ENCODE measurements at regions not wholly inside any gene's neighbourhood (a gene's known extent, or its start where the extent isn't known, plus 50 kb on each side); places are given as distances from the start of the nearest gene placed in this dataset.
"Not testable (repeated sequence)": the region's sequence is repeated elsewhere in the genome, so short reads cannot be mapped to it uniquely, and the experiment has no call there.

- not testable (repeated sequence) for DNase-seq
Observed at GRCh38 chr7:55699450-55699842, 127.1 kb upstream of the VOPP1 start.

DNA sequence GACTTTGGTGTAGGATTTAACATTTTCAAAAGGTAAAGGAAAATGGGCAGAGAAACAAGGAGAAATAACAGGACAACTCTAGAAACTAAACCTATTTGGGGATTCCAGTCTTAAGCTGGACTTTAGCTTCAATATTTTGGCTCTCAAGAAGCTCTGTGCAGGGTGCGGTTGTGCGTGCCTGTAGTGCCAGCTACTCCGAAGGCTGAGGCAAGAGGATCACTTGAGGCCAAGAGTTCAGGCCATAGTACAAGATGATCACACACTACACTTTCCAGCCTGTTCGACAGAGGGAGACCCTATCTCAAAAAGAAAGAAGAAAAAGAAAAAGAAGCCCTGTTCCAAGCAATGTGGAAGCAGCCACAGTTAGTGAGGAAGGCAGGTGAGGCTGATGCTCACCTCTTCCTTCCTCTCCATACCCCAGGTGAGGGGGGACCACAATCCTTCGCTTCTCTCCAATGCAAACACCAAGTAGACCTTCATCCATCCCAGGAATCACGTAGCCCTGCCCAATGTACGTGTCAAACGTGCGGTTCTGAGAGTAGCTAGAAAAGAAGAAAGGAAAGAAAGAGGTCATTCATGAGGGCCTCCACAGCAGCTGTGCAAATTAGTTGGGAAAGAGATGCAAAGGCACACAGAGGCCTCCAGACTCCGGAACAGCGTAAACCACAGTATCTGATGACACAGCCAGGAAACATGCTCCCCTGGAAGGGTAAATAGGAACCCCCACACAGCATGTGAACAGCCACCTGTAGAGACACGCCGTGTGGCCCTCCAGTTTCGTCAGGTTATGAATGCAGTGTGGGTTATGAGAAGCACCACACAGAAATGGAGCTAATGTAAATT lies 126.5 kb upstream of the VOPP1 start:
- DNase-seq = not testable (repeated sequence)

- DNase-seq = not testable (repeated sequence)
Observed at GRCh38 chr7:55695893-55696701, 123.8 kb upstream of the VOPP1 start.

GRCh38 chr7:55694484-55694883 lies 122.2 kb upstream of the VOPP1 start:
- DNase-seq = not testable (repeated sequence)

DNA sequence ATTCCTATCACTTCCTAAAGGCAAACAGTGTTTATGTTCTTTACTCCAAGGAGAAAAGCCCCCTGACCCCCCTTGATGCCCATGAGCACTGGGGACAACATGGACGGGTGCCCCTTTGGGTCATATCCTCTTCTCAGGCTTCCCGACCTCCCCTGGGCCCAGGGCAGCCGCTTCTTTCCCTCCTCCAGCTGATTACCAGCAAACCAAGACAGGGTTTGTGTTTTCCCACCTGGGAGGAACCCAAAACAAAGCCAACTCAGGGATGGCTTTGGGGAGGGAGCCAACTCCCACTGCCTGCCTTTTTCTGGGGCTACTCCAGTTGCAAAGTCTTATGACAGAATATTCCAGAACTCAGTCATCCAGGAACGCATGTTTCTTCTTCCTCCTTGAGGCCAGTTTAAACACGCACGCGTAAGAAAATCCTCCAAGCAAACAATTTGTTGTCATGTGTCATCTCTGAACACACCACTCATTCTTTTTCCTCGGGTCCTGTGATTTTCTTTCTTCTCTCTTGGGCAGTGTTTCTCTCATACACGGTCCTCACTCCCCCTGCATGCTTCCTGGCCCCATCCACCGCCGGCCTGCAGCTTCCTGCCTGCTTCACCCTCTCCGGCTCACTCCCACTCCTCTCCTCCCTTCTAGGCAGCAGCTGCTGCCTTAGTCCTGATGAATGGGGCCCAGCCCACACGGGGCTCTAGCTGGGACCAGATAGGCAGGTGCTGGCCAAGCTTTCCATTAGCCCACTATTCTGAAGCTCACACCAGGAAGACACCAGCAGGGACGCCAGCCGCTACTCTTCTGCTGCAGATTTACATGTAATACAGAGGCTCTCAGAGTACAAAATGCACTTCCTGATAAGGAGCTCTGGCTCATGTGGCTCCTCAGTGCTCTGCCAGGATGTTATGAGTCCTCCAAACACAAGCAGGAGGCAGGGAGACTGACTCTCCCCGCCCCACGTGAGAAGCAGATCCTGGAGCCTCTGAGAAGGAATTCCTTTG lies 116.7 kb upstream of the VOPP1 start:
- DNase-seq = not testable (repeated sequence)

DNA sequence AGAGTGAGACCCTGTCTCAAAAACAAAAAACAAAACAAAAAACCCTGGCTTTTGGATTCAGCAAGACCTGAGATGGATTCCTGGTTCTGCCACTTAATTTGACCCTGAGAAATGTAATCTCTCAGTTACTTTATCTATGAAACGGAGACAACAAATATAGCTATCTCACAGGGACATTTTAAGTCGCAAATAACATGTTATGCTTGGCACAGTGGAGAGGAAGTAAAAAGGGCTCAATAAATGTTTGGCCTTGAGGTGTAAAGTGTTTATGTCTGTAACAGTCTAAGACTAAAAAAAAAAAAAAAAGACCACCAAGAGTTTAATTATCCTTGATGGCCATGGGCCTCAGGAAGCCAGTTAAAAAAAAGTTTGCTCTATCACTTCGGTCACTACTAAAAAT lies 116.0 kb upstream of the VOPP1 start:
- not testable (repeated sequence) for DNase-seq

DNA sequence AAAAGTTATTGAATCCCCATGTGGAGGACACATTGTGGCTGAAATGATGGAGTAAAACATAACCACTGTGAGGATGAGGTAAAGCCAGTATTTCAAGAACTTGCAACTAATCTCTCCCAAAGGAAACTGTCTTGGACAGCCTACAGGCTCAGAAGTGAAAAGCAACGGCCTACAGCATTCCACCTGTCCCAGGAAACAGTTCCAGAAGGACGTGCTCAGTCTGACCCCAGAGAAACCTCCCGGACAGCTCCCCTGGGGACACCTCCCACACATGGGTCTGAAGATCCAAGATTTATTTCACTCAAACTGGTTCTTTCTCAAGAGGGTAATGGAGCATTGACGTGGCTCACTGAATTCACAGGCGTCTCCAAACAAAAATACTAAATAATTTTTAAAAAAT lies 115.0 kb upstream of the VOPP1 start:
- DNase-seq = not testable (repeated sequence)

- DNase-seq = not testable (repeated sequence)
Observed at GRCh38 chr7:55686771-55687170, 114.5 kb upstream of the VOPP1 start.

GRCh38 chr7:55683501-55683900 lies 111.2 kb upstream of the VOPP1 start:
- DNase-seq = not testable (repeated sequence)

- DNase-seq = not testable (repeated sequence)
Observed at GRCh38 chr7:55675589-55675988, 103.3 kb upstream of the VOPP1 start.

DNA sequence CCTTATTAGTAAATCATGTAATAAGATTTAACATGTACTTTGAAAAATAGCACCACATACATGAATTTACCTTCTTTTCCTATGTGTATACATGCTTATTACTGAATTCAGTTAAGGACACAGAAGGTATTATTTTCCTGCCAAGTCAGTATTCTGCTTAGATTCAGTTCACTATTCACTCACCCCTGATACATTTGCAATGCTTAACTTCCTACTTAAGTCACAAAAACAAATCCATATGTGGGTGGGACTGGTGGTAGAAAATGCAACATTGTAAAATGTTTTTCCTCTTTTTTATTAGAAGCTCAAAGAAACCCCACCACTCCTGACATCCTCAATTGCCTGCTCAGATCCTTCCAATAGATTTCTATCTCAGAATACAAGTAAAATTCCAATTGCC lies 101.2 kb upstream of the VOPP1 start:
- DNase-seq = not testable (repeated sequence)

- not testable (repeated sequence) for DNase-seq
Observed at GRCh38 chr7:55672084-55672483, 99.8 kb upstream of the VOPP1 start.

DNA sequence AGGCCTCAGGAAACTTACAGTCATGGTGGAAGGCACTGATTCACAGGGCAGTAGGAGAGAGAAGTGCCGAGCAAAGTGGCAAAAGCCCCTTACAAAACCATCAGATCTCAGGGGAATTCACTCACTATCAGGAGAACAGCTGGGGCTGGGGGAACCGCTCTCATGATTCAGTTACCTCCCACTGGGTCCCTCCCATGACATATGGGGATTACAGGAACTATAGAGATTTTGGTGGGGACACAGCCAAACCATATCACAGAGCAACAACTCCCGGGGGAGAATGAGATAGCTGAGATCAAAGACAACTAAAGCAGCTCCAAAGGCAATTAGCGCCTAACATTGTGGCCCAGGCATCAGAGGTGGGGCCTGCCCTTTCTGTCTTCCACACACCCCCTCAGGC lies 85.4 kb upstream of the VOPP1 start:
- no peak for DNase-seq

DNA sequence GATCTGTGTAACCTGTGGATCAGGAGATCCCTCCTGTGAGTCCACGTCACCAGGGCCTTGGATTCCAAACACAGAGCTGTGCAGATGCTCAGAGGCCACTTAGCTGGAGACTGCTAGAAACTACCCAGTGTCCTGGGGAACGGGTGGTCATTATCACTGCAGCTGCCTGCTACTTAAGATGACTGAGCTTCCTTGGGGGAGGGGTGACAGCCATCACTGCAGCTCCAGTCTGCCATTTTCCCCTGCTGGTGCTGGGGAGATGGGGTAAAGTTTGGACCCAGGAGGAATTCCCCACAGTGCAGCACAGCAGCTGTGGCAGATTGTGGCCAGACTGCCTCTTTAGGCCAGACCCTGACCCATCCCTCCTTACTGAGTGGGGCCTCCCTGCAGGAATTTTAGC lies 78.8 kb upstream of the VOPP1 start:
- DNase-seq = no peak

GRCh38 chr7:55649238-55649637 lies 76.9 kb upstream of the VOPP1 start:
- no peak for DNase-seq

DNA sequence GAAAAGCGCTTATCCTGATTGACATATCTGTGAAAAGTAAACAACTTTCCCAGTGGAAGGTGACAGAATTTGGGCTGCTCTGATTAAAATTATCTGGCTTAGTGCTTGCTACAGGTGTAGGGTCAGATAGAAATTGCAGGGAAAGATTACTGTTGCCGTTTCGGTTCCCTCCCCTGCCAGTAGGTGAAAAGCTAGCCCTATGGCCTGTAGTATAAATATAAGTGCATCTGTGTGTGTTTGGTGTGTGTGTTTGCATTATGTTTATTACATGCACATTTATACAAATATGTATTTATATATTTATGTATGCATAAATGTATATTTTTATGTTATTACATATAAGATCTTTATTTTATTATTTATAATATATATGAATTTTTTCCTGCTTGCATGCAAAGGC lies 72.3 kb upstream of the VOPP1 start:
- no peak for DNase-seq

GRCh38 chr7:55642266-55642665 lies 70.0 kb upstream of the VOPP1 start:
- DNase-seq = no peak

DNA sequence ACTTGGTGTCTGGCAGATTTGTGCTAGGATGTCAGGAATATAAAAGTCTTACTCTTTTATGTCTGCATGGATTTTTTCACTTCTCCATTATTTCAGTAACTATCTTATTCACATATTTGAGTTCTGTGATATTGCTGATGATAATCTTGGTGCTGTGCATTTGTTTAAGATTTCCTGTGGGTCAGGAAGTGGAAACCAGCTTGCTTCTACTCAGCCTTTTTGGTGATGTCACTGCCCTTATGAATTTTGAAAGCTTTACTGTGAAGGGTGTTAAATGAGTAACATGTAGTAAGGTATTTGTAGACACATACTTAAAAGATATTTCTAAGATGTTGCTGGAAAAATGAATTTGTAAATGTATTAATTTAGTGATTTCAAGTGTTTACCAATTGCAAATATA lies 69.5 kb upstream of the VOPP1 start:
- DNase-seq = peak; percentile 7 to 13

GRCh38 chr7:55641273-55641691 lies 69.0 kb upstream of the VOPP1 start:
- DNase-seq = peak; percentile 85 to 93

GRCh38 chr7:55639640-55640039 lies 67.3 kb upstream of the VOPP1 start:
- DNase-seq = no peak

GRCh38 chr7:55629051-55629677 lies 56.9 kb upstream of the VOPP1 start:
- DNase-seq = no peak

DNA sequence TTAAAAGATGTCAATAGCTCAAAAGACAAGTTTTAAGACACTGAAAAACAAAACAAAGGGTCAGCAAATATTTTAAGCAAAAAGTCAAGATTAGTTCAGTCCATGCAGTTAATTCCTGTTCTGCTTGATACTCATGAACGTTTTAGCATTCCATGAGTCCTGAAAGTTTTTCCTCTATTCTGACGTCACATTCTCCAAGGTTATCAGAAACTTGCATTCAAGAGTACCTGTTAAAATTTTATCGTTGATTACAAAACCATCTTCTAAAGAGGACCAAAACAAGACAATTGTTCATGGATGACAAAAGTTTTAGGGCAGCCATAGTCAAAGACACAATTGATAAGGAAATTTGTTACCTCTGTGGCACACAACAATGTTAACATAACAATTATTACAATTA lies 52.5 kb upstream of the VOPP1 start:
- DNase-seq = no peak

Data from Kasumi-1 (cell line).